Coronary artery (tissue), 2 donors: ENCODE measurements at regions not wholly inside any gene's neighbourhood (a gene's known extent, or its start where the extent isn't known, plus 50 kb on each side); places are given as distances from the start of the nearest gene placed in this dataset.

ENCODE experiments used
- DNase-seq: peaks from one replicate; pipeline ENCODE4 v3.0.0-alpha.2; 2017; ENCODE audit warnings: low spot score
- H3K27ac ChIP-seq, 2 donors: fragments of 200-600 bp; sonication (generic); one replicate each; pipeline ENCODE4 v1.5.1; 2016 to 2019
- H3K4me3 ChIP-seq: fragments of 200-600 bp; sonication (generic); 2 replicates; pipeline ENCODE4 v1.5.1; 2016; ENCODE audit warnings: mild to moderate bottlenecking, moderate library complexity
- CTCF ChIP-seq: fragments of 200-600 bp; sonication (generic); IDR thresholded peaks from one replicate; pipeline ENCODE4 v1.5.1; 2019; ENCODE audit warnings: antibody characterized with exemption

GRCh38 chr2:21386666-21387065 lies 262.9 kb downstream of the TDRD15 start:
- no peak for TF ChIP-seq CTCF
- no peak for DNase-seq
- Histone ChIP-seq H3K4me3 (no peak overlapping the region), H3K27ac (no peak overlapping the region)

GRCh38 chr2:21392649-21393048 lies 268.9 kb downstream of the TDRD15 start:
- Histone ChIP-seq H3K27ac (no peak overlapping the region), H3K4me3 (no peak overlapping the region)
- DNase-seq: no peak
- TF ChIP-seq CTCF: no peak

GRCh38 chr2:21393173-21393572 lies 269.4 kb downstream of the TDRD15 start:
- no peak for TF ChIP-seq CTCF
- Histone ChIP-seq H3K27ac (no peak overlapping the region), H3K4me3 (no peak overlapping the region)
- DNase-seq: no peak

GRCh38 chr2:21395366-21395765 lies 271.6 kb downstream of the TDRD15 start:
- H3K4me3 ChIP-seq: no peak overlapping the region
- DNase-seq: no peak

GRCh38 chr2:21396252-21396651 lies 272.5 kb downstream of the TDRD15 start:
- TF ChIP-seq CTCF: no peak
- DNase-seq: no peak
- Histone ChIP-seq H3K27ac (no peak overlapping the region), H3K4me3 (no peak overlapping the region)

More at GRCh38 chr2:21395366-21395765, 271.6 kb downstream of the TDRD15 start:
- no peak for TF ChIP-seq CTCF
- H3K27ac ChIP-seq: no peak overlapping the region

GRCh38 chr2:21401022-21401698 lies 277.4 kb downstream of the TDRD15 start:
- no peak for DNase-seq
- Histone ChIP-seq H3K27ac (no peak overlapping the region), H3K4me3 (no peak overlapping the region)
- TF ChIP-seq CTCF: no peak

- TF ChIP-seq CTCF: no peak
- no peak for DNase-seq
- Histone ChIP-seq H3K27ac (no peak overlapping the region), H3K4me3 (no peak overlapping the region)
Observed at GRCh38 chr2:21404137-21404536, 280.4 kb downstream of the TDRD15 start.
